ENCODE measurements at regions not wholly inside any gene's neighbourhood (a gene's known extent, or its start where the extent isn't known, plus 50 kb on each side); places are given as distances from the start of the nearest gene placed in this dataset.

GRCh38 chr5:4221048-4221447 lies 625.4 kb downstream of the IRX1 start:
- TF ChIP-seq CTCF (IDR thresholded peaks at IDR 0.05) (no peak), POLR2A (IDR thresholded peaks at IDR 0.05) (no peak), EP300 (IDR thresholded peaks at IDR 0.05) (no peak)
